ENCODE measurements at regions not wholly inside any gene's neighbourhood (a gene's known extent, or its start where the extent isn't known, plus 50 kb on each side); places are given as distances from the start of the nearest gene placed in this dataset.

DNA sequence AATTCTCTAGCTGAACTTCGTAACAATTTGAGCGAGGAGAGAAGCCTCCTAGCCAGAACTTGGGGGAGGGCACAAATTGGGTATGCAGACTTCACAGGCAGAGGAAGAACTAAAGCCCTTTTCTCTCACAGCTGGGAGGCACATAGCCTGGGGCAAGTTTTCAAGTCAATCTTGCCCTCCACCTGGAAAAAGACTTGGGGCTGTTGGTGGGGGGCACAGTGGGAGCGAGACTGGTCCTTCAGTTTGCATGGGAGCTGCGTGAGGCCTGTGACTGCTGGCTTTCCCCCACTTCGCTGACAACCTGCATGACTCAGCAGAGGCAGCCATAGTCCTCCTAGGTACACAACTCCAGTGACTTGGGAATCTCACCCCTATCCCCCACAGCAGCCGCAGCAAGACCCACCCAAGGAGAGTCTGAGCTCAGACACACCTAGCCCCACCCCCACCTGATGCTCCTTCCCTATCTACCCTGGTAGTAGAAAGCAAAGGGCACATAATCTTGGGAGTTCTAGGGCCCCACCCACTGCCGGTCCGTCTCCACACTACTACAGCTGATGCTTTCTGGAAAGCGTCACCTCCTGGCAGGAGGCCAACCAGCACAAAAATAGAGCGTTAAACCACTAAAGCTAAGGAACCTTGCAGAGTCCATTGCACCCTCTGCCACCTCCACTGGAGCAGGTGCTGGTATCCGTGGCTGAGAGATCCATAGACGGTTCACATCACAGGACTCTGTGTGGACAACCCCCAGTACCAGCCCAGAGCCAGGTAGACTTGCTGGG is 160.8 kb downstream of the CBLL2 start:
- no peak for DNase-seq (ENCODE audit: low read depth)
- H3K4me3 ChIP-seq (ENCODE audit: low read depth, low read length): no peak overlapping the region
- TF ChIP-seq, protein P1, sequence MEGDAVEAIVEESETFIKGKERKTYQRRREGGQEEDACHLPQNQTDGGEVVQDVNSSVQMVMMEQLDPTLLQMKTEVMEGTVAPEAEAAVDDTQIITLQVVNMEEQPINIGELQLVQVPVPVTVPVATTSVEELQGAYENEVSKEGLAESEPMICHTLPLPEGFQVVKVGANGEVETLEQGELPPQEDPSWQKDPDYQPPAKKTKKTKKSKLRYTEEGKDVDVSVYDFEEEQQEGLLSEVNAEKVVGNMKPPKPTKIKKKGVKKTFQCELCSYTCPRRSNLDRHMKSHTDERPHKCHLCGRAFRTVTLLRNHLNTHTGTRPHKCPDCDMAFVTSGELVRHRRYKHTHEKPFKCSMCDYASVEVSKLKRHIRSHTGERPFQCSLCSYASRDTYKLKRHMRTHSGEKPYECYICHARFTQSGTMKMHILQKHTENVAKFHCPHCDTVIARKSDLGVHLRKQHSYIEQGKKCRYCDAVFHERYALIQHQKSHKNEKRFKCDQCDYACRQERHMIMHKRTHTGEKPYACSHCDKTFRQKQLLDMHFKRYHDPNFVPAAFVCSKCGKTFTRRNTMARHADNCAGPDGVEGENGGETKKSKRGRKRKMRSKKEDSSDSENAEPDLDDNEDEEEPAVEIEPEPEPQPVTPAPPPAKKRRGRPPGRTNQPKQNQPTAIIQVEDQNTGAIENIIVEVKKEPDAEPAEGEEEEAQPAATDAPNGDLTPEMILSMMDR (IDR thresholded peaks at IDR 0.05; ENCODE audit: low read depth, low read length, missing control alignments): no peak

DNA sequence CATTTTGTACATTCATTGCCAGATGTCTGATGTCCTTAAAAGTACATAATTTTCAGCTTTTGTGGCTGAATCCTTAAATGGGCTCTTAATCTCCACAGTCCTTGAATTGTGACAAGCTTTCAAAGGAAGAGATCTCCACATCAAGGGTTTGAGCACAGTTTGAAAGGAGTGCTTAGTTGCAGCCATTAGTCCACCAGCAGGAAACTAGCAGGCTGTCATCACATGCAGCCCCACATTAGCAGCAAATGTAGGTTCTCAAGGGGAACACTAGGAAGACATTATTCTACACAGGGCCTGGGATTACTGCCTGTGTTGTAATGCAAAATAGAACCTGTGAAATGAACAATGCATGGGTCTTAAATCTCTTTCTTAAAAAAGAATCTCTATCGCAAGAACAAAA is 173.2 kb downstream of the CBLL2 start:
- TF ChIP-seq, protein P1 (IDR thresholded peaks at IDR 0.05; ENCODE audit: low read depth, low read length, missing control alignments): no peak
- DNase-seq (ENCODE audit: low read depth): no peak
- no peak overlapping the region for H3K4me3 ChIP-seq (ENCODE audit: low read depth, low read length)

DNA sequence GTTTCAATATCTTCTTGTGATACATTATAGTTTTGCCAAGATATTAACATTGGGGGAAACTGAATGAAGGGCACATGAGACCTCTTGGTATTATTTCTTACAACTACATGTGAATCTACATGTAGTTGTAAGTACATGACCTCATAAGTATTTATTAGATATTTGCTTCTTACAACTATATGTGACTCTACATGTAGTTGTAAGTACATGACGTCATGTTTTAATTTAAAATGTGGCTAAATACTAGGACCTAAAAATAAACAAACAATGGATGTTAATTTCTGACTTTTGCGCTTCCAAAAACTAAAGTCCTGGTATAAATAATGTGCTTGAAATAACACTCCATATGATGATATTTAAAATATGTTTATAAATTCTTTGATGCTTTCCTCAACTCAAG is 190.2 kb downstream of the CBLL2 start:
- DNase-seq (ENCODE audit: low read depth): no peak
- TF ChIP-seq, protein P1 (IDR thresholded peaks at IDR 0.05; ENCODE audit: low read depth, low read length, missing control alignments): no peak
- H3K4me3 ChIP-seq (ENCODE audit: low read depth, low read length): no peak overlapping the region

DNA sequence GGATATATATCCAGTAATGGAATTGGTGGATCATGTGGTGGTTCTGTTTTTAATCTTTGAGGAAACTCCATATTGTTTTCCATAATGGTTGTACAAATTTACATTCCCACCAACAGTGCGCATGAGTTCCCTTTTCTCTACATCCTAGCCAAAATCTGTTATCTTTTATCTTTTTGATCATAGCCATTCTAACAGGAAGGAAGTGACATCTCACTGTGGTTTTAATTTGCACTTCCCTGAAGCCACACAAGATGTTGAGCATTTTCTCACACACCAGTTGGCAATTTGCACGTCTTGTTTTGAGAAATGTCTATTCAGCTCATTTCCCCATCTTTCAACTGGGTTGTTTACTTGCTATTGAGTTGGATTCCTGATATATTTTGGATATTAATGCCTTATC is 194.9 kb downstream of the CBLL2 start:
- DNase-seq (ENCODE audit: low read depth): no peak
- no peak overlapping the region for H3K4me3 ChIP-seq (ENCODE audit: low read depth, low read length)
- TF ChIP-seq, protein P1 (IDR thresholded peaks at IDR 0.05; ENCODE audit: low read depth, low read length, missing control alignments): no peak

DNA sequence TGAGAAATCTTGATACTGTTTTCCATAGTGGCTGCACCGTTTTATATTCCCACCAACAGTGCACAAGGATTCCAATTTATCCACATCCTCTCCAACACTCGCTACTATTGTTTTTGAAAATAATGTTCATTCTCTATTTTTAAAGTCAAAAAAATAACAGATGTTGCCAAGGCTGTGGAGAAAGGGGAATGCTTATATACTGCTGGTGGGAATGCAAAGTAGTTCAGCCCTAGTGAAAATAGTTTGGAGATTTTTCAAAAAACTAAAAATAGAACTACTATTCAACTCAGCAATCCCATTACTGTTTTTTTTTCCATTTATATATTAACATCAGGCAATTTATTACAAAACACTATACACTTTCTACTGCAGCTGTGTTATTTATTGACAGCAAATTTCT is 208.7 kb downstream of the CBLL2 start:
- no peak overlapping the region for H3K4me3 ChIP-seq (ENCODE audit: low read depth, low read length)
- DNase-seq (ENCODE audit: low read depth): no peak
- TF ChIP-seq, protein P1 (IDR thresholded peaks at IDR 0.05; ENCODE audit: low read depth, low read length, missing control alignments): no peak

DNA sequence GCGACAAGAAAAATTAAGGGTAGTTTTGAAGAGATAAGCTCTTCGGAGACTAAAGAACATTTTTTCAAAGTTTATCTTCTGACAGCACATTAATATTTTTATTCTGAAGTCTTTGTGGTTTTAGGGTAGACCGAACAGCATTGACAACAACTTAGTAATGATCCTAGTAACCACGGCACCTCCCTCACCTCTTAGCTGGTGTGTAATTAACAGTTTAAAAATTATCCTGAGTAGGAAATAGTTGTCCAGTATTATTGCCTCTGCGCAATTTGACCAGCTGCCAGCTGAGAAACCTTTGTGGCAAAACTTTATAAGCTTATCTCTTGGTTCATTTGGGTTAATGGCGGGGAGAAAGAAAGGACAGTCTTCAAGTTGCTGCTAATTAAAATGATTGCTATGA is 213.6 kb downstream of the CBLL2 start:
- no peak for DNase-seq (ENCODE audit: low read depth)
- no peak overlapping the region for H3K4me3 ChIP-seq (ENCODE audit: low read depth, low read length)
- TF ChIP-seq, protein P1 (IDR thresholded peaks at IDR 0.05; ENCODE audit: low read depth, low read length, missing control alignments): no peak

DNA sequence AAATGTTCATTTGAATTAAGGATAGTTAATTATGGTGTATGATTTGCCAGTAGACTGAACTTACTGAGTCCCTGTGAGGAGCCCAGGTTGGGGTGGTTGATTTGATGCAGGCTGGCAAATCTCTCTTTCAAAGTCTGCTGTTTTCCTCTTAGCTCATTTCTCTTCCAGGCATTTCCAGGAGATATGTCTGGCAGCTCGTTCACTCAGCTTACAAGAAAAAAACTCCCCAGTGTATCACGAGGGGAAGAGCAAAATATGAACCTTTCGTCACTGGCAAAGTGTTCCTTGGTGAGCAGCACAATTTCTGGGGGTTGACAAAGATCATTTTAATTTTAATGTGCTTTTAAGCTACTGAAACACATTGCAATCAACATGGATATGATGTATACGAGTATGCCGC is 244.2 kb downstream of the CBLL2 start:
- no peak overlapping the region for H3K4me3 ChIP-seq (ENCODE audit: low read depth, low read length)
- TF ChIP-seq, protein P1 (IDR thresholded peaks at IDR 0.05; ENCODE audit: low read depth, low read length, missing control alignments): no peak
- no peak for DNase-seq (ENCODE audit: low read depth)
